Islet precursor cell (in vitro differentiated cells): ENCODE measurements at regions not wholly inside any gene's neighbourhood (a gene's known extent, or its start where the extent isn't known, plus 50 kb on each side); places are given as distances from the start of the nearest gene placed in this dataset.
A peak's percentile ranks its signal among the peaks of the same experiment; 100 is the strongest.

Experiments used
- DNase-seq: peaks from one replicate; pipeline ENCODE4 v3.0.0-alpha.2; 2018

DNA sequence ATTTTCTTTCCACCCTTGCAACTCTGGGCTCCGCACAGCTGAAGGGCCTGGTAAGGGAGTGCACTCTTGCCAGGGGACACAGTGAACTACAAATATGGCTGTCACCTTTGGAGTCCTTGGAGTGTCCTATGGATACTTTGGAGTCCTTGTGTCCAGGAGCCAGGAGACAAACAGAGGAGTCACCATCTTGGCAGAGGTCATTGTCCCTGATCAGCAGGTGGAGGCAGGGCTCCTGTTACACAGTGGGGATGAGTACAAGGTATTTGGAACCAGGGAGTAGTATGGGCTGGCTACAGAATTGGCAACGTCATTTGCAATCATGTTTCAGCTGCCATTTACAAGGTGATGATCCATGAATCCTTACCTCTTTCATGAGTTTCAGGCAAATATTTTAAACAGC, 132.5 kb downstream of the FAM161A start:
- DNase-seq = no peak

DNA sequence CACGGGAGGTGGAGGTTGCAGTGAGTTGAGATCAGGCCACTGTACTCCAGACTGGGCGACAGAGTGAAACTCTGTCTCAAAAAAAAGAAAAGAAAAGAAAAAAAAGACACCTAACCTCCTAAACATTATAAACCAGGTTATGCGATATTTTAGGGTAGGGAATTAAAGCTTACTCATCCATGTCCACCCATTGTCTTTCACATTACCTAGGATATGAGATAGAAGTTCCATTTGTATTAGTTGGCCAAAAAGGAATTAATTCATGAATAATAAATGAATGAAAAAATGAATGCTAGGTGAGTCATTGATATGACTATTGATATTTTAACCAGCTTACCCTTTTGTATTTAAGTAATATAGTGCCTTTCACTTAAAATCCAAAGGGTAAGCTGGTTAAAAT, 132.9 kb downstream of the FAM161A start:
- DNase-seq = no peak

DNA sequence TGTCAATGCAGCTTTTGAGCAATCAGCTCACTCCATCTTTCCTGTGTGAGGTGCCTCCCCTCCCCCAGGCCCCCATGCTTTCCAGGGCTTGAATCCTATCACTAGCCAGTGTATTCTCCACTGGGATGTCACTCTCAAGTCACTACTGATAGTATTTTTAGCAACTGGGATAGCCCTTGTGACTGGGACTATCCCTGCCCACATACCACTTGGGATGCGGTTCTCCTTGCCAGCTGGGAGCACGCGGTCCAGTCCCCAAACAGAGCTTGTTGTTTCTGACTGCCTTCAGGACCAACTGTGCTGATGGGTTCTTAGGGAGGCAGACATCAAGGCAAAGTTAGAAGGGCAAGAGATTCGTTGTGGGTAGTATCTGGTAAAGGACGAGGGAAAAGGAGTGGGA, 134.9 kb downstream of the FAM161A start:
- no peak for DNase-seq

DNA sequence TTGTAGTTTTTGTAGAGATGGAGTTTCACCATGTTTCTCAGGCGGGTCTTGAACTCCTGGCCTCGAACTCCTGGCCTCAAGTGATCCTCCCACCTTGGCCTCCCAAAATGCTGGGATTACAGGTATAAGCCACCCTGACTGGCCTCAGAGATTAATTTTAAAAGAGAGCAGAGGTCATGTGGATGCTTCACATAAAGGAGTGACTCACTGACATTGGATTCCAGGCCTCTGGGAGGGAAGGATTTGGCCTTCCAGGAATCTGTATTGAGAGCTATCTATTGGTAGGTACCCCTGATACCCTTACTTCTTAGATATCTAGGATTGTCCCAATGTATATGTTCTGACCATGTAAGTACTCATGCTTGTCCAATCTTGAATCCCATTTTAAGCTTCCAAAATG, 138.4 kb downstream of the FAM161A start:
- no peak for DNase-seq

DNA sequence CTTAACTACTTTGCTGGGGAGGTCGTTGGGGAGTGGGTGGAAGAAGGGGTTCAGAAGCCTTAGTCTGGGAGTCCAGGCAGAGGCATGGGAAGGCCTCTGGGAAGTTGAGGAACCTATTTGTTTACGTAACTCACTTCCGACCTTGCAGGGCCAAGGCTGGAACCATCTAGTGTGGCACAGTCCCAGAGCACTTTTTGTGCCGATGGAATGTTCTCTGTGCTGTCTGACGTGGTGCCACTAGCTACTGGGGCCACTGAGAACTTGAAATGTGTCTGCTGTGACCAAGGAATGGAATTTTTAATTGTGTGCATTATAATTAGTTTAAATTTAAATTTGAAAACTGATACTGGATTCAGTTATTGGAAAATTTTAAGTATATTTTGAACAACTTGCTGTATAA, 139.7 kb downstream of the FAM161A start:
- DNase-seq = no peak

DNA sequence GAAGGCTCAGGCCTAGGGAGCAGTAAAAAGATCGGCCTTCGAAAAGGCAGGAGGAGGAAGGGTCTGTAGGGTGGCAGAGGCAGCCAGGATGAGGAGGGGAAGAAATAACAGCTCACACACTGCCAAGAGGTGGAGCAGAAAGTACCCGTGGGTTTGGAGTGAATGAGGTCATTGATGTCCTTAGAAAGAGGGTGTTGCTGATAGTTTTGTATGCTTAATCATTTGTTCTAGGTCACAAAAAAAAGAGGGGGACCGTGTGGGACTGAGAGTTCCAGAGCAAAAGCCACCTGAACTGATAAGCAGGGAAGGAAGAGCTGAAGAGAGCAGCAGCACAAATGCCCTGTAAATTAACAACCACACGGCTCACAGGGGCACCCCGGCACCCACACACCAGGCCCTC, 140.4 kb downstream of the FAM161A start:
- DNase-seq = no peak

DNA sequence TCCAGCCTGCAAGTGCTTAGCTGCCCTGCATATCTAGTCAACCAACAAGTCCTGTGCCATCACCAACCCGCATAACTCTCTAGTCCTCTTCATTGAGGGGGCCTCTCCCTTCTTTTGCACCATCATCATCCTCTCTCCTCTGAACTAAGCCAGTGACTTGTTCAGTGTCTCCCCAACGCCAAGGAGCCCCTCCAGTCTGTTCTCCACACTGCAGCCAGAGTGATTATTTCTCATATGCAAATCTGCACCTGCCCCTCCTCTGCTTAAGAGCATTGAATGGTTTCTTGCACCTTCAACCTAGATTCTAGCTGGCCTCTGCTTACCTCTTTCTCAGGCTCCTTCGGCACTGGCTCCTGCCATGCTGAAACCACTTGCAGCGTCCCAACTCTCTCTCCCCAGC, 141.8 kb downstream of the FAM161A start:
- DNase-seq = no peak

DNA sequence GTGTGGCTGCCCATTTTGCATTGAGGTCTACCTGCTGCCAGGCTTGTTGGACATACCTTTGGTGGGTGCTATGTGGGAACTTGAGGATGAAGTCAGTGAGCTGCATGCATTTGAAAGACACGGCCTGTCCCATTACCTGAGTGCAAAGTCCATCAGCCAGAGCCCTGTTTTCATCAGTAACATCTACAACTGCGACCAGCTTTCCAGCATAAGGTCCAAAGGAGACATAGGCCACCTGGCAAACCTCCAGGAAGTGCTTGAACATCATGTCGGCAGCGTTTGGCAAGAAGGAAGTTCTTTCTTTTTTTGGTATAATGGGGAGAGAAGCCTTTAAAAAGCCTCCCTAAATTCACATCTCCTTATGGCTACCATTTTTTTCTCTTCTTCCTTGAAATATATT, 143.1 kb downstream of the FAM161A start:
- no peak for DNase-seq

DNA sequence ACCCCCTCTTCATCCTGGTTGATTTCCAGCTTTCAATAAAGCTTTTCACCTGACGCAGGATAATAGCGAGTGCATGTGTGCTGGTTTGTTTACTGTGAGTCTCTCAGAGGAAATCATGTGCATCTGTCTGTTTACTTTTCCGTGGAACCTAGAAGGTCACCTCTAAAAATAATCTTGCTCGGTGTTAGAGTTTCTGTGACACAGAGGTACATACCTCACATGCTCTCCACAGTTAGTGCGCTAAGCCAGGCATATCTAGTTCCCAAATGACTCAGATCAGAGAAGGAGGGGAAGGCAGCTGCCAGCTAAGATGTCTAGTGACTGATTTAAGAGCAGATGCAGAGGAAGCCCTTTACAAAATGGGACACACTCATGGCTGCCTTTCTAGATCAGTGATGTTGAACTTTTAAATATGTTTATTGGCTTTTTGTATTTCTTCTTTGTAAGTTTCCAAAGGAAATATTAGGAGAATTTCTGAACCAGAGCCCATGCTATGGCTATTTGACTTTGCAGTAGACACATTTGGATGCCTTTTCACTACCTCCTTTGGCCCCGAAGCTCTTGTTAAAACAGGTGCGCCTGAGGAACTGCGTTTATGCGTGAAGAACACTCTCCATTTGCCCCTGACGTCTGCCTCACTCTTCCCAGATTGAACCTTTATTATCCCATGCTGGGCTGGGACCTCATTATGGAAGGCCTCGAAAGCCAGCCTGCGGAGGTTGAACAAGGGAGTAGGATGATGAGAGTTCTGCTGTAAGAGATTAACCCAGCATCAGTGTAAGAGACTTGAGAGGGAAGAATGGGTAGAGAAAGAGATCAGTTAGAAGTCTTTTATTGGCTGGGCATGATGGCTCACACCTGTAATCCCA, 145.6 kb downstream of the FAM161A start:
- peak; percentile 53 for DNase-seq

DNA sequence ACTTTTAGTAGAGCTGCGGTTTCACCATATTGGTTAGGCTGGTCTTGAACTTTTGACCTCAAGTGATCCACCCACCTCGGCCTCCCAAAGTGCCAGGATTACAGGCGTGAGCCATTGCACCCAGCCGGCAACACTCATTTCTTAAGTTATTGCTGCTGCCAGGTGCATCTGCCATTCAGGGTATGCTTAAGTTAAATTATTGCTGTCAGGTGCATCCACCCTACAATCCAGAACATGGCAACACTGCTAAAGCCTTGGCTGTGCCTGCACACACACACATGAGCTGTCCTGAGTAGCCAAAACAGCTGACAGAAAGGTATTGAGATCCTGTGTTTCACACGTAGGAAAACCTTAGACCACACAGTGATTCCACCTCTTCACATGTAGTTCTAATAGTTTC, 148.2 kb downstream of the FAM161A start:
- no peak for DNase-seq

DNA sequence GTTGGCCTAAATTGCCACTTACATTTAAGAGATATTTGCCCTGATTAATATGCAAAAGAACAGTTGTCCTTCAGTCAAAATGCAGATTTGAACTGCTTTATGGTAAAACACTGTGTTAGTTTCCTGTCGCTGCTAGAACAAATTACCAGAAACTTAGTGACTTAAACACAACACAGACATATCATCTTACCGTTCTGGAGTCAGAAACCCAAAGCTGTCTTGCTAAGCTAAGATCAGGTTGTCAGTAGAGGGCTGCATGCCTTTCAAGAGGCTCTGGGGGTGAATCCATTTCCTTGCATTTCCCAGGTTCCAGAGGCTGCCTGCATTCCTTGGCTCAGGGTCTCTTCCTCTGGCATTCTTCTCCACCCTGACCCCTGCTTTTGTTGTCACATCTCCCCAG, 149.5 kb downstream of the FAM161A start:
- no peak for DNase-seq

DNA sequence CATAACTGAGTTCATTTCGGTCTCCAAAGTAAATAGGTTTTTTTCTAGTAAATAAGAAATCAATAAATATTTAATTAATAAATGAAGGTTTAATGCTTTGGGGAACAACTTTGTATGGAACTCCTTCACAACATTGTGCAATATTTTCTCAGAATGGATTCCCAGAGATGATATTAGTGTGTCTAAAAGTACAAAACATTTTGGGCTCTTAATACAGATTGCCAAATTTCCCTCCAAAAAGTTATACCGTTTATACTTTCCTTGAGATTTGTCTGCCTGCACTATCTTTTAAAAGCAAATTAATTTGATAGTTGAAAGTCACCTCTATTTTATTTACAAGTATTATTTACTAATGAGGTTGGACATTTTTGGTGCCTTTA, 151.8 kb downstream of the FAM161A start:
- DNase-seq = no peak

DNA sequence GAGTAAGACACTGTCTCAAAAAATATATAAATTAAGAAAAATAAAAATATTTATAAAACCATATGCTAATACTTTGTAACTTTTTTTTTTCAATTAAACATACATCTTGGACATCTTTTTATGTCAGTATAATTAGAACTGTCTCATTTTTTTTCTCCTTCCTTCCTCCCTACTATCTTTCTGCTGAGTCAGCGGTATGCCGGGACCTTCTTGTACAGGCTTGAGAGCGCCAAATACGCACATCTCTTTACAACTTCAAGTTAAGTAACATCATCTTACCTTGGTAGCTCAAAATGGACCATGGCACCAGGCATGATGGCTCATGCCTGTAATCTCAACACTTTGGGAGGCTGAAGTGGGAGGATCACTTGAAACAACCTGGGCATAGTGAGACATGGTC, 153.4 kb downstream of the FAM161A start:
- DNase-seq = no peak

DNA sequence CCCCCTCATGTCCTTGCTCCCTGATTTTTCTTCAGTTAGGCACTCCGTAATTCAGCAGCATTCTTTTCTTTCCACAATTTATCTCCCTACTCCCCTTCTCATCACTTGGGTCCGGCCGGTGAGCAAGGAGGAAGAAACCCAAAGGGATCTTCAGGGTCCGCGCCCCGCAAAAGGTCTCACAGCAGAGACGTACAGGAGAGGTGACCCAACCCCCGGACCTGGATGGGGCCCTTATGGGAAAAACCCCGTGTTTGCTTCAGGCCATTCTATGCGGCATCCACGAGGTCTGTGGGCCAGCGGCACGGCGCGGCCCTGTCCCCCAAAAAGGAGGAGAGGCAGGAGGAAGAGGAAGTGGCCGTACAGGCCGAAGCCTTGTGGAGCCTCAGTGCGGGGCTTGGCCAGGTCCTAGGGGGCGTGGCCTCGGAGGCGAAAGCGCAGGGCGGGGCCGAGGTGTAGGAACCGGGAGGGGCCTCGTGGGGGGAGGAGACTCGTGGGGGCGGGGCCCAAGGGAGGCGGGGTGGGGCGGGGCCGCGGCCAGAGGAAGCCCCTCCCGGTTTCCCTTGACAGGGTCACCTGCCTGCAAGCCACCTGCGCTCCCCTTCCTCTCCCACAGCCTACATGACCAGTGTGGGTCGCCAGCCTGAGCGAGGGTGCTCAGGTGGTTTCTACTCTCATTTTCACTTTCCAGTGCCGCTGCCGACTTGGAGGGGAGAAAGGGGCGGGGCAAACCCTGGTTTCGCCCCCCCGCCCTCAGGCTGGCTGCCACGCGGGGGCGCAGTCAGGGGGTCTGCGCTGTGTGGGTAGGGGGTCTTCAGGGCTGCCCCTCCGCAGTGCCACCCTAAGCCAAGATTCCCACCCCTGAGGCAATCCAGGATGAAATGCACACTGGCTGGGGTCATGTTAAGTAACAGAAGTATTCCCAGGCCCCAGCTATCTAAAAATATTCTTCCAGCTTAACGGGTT, 156.4 kb upstream of the XPO1 start:
- DNase-seq = peak; percentile 95

DNA sequence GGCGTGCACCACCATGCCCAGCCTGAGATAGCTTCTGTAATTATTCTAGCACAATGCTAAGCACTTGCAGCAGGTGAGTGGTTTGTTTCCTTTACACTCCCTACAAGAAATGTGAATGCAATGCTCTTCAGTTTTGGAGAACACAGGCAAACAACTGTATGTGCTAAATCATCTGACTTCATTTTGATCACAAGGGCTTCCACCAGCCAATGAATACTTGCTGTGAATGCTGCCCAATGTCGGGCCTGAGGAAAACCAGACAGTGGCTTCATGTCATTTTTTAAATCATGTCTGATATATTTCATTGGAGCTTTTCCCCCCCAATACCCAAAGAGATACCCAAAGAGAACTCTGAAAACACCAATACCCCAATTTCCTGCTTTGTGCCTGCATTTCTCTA, 155.6 kb upstream of the XPO1 start:
- no peak for DNase-seq

DNA sequence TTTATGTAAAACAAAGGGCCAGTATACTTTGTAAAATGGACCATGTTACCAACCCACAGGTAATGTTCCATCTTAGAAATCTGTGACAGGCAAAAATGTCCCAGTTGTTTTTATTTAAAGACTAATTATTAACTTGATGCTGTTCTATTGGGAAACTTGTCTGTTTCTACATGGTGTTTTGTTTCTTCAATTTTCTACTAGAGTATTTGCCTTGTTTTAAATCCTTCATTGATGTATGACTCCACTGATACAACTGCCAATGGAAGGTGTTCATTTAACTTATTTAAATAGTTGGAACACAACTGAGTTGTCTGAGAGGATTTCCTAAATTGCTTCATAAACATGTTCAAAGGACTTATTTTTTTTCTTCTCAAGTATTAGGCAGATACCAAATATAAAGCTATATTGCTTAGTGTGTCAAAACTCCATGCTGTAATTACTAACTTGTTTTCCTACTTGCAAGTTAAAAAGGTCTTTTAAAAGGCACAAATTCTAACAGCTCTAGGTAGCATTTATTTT, 152.0 kb upstream of the XPO1 start:
- no peak for DNase-seq

DNA sequence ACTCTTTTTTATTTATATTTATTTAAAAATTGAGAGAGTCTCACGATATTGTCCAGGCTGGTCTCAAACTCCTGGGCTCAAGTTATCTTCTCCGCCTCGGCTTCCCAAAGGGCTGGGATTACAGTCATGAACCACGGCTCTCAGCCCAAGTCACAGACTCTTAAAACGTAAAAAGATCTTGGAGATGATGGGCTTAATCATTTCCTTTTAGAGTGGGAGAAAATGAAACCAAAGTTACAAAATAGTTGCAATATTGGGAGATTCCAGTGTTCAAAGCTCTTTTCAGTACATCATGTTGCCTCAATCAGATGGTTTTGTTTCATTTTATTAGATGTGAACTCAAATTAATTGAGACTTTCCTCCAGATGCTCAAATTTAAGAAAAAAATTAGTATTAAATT, 151.4 kb upstream of the XPO1 start:
- no peak for DNase-seq

DNA sequence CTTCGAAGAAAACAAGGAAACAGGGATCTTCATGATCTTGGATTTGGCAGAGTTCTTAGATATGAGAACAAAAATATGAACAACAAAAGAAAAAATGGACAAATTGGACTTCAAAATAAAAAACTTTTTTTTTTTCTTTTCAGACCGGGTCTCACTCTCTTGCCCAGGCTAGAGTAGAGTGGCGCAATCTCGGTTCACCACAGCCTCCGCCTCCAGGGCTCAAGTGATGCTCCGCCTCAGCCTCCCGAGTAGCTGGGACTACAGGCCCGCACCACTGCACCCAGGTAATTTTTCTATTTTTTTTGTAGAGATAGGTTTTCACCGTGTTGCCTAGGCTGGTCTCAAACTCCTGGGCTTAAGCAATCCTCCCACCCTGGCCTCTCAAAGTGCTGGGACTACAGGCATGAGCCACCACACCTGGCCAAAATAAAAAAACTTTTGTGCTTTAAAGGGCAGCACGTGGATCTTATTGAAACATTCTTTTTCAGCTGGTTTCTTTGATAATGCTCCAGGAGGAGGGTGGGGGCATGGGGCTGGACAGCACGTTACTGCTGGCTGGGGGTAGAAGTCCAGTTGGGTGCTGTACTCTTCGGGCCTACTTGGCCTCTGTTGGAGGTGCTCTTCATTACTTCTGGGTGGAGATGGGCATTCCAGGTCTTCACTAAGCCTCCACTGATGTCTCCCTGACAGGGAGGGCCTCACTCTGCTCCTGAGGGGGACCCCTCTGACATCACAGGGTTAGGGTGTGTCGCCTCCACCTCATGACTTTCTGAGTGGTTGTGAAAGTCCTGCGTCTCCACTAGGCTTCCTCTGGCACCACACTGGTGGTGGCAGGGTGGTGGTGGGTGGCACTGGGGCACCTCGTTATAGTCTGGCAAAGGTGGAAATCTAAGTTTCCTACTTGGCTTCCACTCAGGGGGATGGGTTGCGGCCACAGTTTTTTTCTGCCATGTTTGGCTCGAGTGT, 150.5 kb upstream of the XPO1 start:
- no peak for DNase-seq

DNA sequence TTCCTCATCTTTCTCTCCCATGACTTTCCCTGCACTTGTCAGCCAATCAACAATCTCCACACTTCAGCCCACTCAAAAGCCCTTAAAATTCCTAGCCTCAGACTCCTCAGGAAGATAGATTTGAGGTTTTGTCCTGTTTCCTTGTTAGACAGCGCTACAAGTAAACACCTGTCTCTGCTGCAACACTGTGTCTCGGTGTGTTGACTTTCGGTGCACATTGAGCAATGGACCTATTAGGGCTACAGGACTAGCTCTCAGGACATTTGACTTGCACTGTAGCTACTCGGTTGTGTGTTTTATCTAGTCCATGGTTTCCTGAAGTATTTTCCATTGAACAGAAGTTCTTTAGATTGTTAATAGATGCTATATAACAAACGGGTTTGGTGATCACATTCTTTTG, 140.9 kb upstream of the XPO1 start:
- DNase-seq = no peak

DNA sequence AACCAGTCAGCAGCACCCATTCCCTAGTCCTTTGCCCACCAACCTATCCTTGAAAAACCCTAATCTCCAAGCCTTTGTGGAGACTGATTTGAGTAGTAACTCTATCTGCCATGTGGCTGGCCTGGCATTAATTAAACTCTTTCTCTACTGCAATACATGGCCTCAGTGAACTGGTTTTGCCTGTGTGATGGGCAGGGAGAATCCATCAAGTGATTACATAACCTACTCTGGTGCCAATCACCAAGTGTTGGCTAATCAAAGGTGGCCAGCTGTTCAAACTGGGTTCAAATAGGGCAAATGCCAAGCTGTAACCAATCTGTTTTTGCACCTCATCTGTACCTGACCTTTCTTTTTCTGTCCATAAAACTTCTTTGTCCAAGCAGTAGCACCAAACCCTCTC, 139.8 kb upstream of the XPO1 start:
- DNase-seq = no peak

DNA sequence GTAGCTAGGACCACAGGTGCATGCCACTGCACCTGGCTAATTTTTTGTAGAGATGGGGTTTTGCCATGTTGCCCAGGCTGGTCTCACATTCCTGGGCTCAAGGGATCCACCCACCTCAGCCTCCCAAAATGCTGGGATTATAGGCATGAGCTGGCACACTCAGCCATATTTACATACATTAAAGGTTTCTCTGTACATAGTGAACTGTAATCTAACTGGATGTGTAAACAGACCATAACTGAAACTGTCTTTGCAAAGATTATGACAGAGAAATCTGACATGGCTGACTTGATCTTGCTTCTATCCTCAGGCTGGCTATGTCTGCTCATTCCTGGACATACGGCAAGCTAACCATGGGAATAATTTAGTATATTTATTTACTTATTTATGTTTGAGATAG, 139.2 kb upstream of the XPO1 start:
- DNase-seq = no peak

DNA sequence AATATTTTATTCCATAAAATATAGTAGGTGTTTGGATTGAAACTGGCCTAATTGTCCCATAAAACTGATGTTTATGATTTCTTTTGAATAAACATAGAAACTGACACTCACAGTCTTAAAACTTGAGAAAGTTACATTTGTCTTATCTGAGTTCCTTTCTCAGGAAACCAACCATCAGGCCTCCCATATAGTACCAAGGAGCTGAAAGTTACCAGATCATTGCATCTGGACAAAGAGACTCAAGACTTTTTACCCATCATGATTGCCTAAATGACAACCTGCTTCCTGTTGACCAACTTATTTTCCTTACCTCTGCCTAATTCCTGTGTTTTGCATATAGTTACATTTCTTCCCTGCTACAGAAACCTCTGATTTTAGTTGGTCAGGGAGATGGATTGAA, 137.0 kb upstream of the XPO1 start:
- no peak for DNase-seq
